ENCODE measurements at regions not wholly inside any gene's neighbourhood (a gene's known extent, or its start where the extent isn't known, plus 50 kb on each side); places are given as distances from the start of the nearest gene placed in this dataset.
"Not testable (repeated sequence)": the region's sequence is repeated elsewhere in the genome, so short reads cannot be mapped to it uniquely, and the experiment has no call there.

GRCh38 chr4:85210353-85210752 is 243.9 kb upstream of the WDFY3 start:
- WGBS, 2 donors (ENCODE audit: low coverage in 1 of 2): 43 to 60% methylated on average over 1 to 3 of the region's 3 CpGs
- H3K9me3 ChIP-seq: peaks cover 0 to 26% (median 0%) of the 10 kb centered on the region in 3 donors
- no peak overlapping the region for H3K27ac ChIP-seq
- H3K27me3 ChIP-seq: no peaks in the 10 kb centered on the region
- no peak overlapping the region for H3K4me3 ChIP-seq
- no peaks in the 10 kb centered on the region for H3K4me1 ChIP-seq
- ATAC-seq: no peak
- H3K36me3 ChIP-seq: no peaks in the 10 kb centered on the region
- TF ChIP-seq CTCF (IDR thresholded peaks at IDR 0.05): no peak
- no peak for TF ChIP-seq EP300 (IDR thresholded peaks at IDR 0.05)
- TF ChIP-seq POLR2A (IDR thresholded peaks at IDR 0.05): no peak
- no peak for TF ChIP-seq POLR2AphosphoS5 (IDR thresholded peaks at IDR 0.05)

GRCh38 chr4:85216571-85216970 is 250.1 kb upstream of the WDFY3 start:
- H3K4me1 ChIP-seq, H3K27me3 ChIP-seq, ATAC-seq, H3K4me3 ChIP-seq, H3K27ac ChIP-seq, H3K36me3 ChIP-seq: not testable (repeated sequence)
- H3K9me3 ChIP-seq: peaks cover 0 to 31% (median 0%) of the 10 kb centered on the region in 3 donors
- 61 to 96% methylated on average over 3 to 7 of the region's 7 CpGs for WGBS, 2 donors (ENCODE audit: low coverage in 1 of 2)

- TF ChIP-seq CTCF (IDR thresholded peaks at IDR 0.05) (no peak), POLR2AphosphoS5 (IDR thresholded peaks at IDR 0.05) (no peak)
- no peaks in the 10 kb centered on the region for H3K27me3 ChIP-seq
- H3K36me3 ChIP-seq: no peaks in the 10 kb centered on the region
- H3K4me3 ChIP-seq: no peak overlapping the region
- no peak for ATAC-seq
- peaks cover 0 to 31% (median 0%) of the 10 kb centered on the region in 3 donors for H3K9me3 ChIP-seq
- H3K4me1 ChIP-seq: no peaks in the 10 kb centered on the region
- no peak overlapping the region for H3K27ac ChIP-seq
- 50 to 63% methylated on average over 1 of the region's 1 CpG for WGBS, 2 donors (ENCODE audit: low coverage in 1 of 2)
Measured at GRCh38 chr4:85218756-85219155, 252.3 kb upstream of the WDFY3 start.

GRCh38 chr4:85221606-85222005 is 253.3 kb upstream of the ARHGAP24 start:
- Histone ChIP-seq H3K9me3 (peaks cover 0 to 21% (median 0%) of the 10 kb centered on the region in 3 donors), H3K4me1 (no peaks in the 10 kb centered on the region), H3K27me3 (no peaks in the 10 kb centered on the region), H3K36me3 (no peaks in the 10 kb centered on the region), H3K4me3 (no peak overlapping the region), H3K27ac (no peak overlapping the region)
- TF ChIP-seq CTCF (IDR thresholded peaks at IDR 0.05) (no peak), POLR2AphosphoS5 (IDR thresholded peaks at IDR 0.05) (no peak), EP300 (IDR thresholded peaks at IDR 0.05) (no peak), POLR2A (IDR thresholded peaks at IDR 0.05) (no peak)
- WGBS, 2 donors (ENCODE audit: low coverage in 1 of 2): 51 to 64% methylated on average over 2 of the region's 2 CpGs
- ATAC-seq: no peak

GRCh38 chr4:85222561-85222960 is 252.4 kb upstream of the ARHGAP24 start:
- Histone ChIP-seq H3K4me1 (no peaks in the 10 kb centered on the region), H3K4me3 (no peak overlapping the region), H3K9me3 (peaks cover 0 to 12% (median 0%) of the 10 kb centered on the region in 3 donors), H3K27ac (no peak overlapping the region), H3K36me3 (no peaks in the 10 kb centered on the region), H3K27me3 (no peaks in the 10 kb centered on the region)
- TF ChIP-seq CTCF (IDR thresholded peaks at IDR 0.05): no peak
- TF ChIP-seq POLR2AphosphoS5 (IDR thresholded peaks at IDR 0.05): no peak
- TF ChIP-seq EP300 (IDR thresholded peaks at IDR 0.05): no peak
- TF ChIP-seq POLR2A (IDR thresholded peaks at IDR 0.05): no peak
- 64 to 73% methylated on average over 3 to 4 of the region's 4 CpGs for WGBS, 2 donors (ENCODE audit: low coverage in 1 of 2)
- no peak for ATAC-seq
